GM04504 (cell line): ENCODE measurements at regions not wholly inside any gene's neighbourhood (a gene's known extent, or its start where the extent isn't known, plus 50 kb on each side); places are given as distances from the start of the nearest gene placed in this dataset.

ENCODE experiments used
- DNase-seq: peaks from one replicate; pipeline ENCODE4 v3.0.0-alpha.2; 2012; ENCODE audit warnings: low read depth

GRCh38 chr15:46856839-46857502 is 860.3 kb upstream of the SEMA6D start:
- no peak for DNase-seq

- DNase-seq: no peak
Measured at GRCh38 chr15:46858150-46858549, 859.2 kb upstream of the SEMA6D start.

- no peak for DNase-seq
Measured at GRCh38 chr15:46861796-46862195, 855.5 kb upstream of the SEMA6D start.

- DNase-seq: no peak
Measured at GRCh38 chr15:46865155-46865554, 852.1 kb upstream of the SEMA6D start.

GRCh38 chr15:46872286-46872980 is 844.9 kb upstream of the SEMA6D start:
- DNase-seq: no peak

- no peak for DNase-seq
Measured at GRCh38 chr15:46872981-46873330, 844.3 kb upstream of the SEMA6D start.

- no peak for DNase-seq
Measured at GRCh38 chr15:46879032-46879770, 838.1 kb upstream of the SEMA6D start.

- no peak for DNase-seq
Measured at GRCh38 chr15:46880791-46881190, 836.5 kb upstream of the SEMA6D start.

GRCh38 chr15:46892621-46893160 is 824.6 kb upstream of the SEMA6D start:
- no peak for DNase-seq

GRCh38 chr15:46894644-46895043 is 822.7 kb upstream of the SEMA6D start:
- no peak for DNase-seq

- no peak for DNase-seq
Measured at GRCh38 chr15:46897266-46897665, 820.0 kb upstream of the SEMA6D start.

GRCh38 chr15:46901001-46901400 is 816.3 kb upstream of the SEMA6D start:
- peak; percentile 36 for DNase-seq

GRCh38 chr15:46917721-46918252 is 799.5 kb upstream of the SEMA6D start:
- DNase-seq: no peak

- no peak for DNase-seq
Measured at GRCh38 chr15:46918462-46919140, 798.7 kb upstream of the SEMA6D start.

- no peak for DNase-seq
Measured at GRCh38 chr15:46921891-46922290, 795.4 kb upstream of the SEMA6D start.

GRCh38 chr15:46930426-46930825 is 786.9 kb upstream of the SEMA6D start:
- no peak for DNase-seq

- DNase-seq: no peak
Measured at GRCh38 chr15:46933332-46933731, 784.0 kb upstream of the SEMA6D start.

- DNase-seq: no peak
Measured at GRCh38 chr15:46934851-46935250, 782.5 kb upstream of the SEMA6D start.

GRCh38 chr15:46938169-46938568 is 779.1 kb upstream of the SEMA6D start:
- DNase-seq: no peak

- no peak for DNase-seq
Measured at GRCh38 chr15:46941241-46941640, 776.1 kb upstream of the SEMA6D start.

- DNase-seq: no peak
Measured at GRCh38 chr15:46946953-46947352, 770.4 kb upstream of the SEMA6D start.

GRCh38 chr15:46955576-46955975 is 761.7 kb upstream of the SEMA6D start:
- no peak for DNase-seq
